Cardiac fibroblast (primary cell): ENCODE measurements at regions not wholly inside any gene's neighbourhood (a gene's known extent, or its start where the extent isn't known, plus 50 kb on each side); places are given as distances from the start of the nearest gene placed in this dataset.
A peak's percentile ranks its signal among the peaks of the same experiment; 100 is the strongest.

Source experiments
- DNase-seq, 2 donors: peaks; one replicate each; pipeline versions ENCODE4 v3.0.0 to v3.0.0-alpha.2; 2010; ENCODE audit warnings: low read depth in 2 of 2
- H3K4me3 ChIP-seq, 2 donors: replicated peaks in 1 of 2; 1 replicate in 1 of 2; 2 replicates in 1 of 2; pipeline ENCODE4 v1.5.1; 2011; ENCODE audit warnings: low read depth in 2 of 2, low read length in 2 of 2, mild to moderate bottlenecking in 2 of 2, moderate library complexity in 1 of 2
- TF ChIP-seq, protein P1 (sequence below): IDR thresholded peaks from one replicate; pipeline ENCODE4 v1.5.1; 2011; ENCODE audit warnings: low read depth, mild to moderate bottlenecking, low read length, inconsistent platforms

DNA sequence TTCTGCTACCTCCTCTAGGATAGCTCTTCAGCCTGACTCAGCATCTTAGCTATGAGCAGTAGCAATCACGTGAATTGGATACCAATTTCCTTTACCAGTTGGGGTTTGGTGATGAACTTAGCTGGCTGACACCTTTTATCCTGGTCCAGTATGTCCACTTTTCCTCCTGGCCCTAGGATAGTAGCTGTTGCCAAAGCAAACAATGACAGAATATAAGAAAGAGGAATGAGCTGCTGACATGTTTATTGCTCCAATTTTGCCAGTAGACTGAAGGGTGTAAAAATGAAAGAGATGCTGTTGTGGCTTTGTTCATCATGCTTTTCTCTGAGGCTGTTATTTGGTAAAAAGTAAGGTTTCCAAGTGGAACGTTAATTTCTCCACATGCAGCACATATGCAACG lies 168.3 kb upstream of the JAG1 start:
- H3K4me3 ChIP-seq: no peak overlapping the region
- TF ChIP-seq, protein P1, sequence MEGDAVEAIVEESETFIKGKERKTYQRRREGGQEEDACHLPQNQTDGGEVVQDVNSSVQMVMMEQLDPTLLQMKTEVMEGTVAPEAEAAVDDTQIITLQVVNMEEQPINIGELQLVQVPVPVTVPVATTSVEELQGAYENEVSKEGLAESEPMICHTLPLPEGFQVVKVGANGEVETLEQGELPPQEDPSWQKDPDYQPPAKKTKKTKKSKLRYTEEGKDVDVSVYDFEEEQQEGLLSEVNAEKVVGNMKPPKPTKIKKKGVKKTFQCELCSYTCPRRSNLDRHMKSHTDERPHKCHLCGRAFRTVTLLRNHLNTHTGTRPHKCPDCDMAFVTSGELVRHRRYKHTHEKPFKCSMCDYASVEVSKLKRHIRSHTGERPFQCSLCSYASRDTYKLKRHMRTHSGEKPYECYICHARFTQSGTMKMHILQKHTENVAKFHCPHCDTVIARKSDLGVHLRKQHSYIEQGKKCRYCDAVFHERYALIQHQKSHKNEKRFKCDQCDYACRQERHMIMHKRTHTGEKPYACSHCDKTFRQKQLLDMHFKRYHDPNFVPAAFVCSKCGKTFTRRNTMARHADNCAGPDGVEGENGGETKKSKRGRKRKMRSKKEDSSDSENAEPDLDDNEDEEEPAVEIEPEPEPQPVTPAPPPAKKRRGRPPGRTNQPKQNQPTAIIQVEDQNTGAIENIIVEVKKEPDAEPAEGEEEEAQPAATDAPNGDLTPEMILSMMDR: no peak
- no peak for DNase-seq

DNA sequence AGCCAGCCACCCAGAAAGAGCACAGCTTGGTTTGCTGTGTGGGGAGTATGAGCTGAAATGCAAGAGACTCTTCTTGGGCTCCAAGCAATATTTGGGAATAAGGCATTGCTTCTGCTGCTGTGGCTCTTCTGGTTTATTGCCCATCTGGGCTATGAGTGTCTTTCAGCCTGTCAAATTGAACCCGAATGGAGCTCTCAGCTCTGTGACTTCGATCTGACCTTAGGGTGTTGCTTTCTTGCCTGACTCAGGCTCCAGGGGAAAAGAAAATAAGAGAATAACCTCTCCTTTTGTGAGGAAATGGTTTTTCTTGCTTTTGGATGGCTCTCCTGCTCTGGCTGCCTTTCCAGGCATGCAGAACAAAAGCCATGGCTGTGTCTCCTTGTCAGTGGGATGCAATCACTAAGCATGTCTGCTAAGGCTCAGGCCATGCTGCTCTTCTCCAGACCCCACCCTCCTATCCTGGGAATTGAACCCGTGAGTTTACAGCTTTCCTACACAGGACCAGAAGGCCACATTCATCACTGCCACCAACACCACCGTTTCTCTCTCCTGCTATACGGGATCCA lies 169.4 kb upstream of the JAG1 start:
- DNase-seq: no peak
- no peak overlapping the region for H3K4me3 ChIP-seq
- TF ChIP-seq, protein P1: no peak

DNA sequence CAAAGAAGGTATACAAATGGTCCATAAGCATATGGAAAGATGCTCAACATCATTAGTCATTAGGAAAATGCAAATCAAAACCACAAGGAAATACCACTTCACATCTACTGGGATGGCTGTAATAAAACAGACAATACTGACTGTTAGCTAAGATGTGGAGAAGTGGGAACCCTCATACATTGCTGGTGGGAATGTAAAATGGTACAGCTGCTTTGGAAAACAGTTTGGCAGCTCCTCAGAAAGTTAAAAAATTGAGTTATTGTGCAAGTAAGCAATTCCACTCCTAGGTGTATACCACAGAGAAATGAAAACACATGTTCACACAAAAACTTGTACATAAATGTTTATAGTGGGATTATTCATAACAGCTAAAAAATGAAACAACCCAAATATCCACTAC lies 173.0 kb upstream of the JAG1 start:
- H3K4me3 ChIP-seq: no peak overlapping the region
- TF ChIP-seq, protein P1: no peak
- DNase-seq: no peak

DNA sequence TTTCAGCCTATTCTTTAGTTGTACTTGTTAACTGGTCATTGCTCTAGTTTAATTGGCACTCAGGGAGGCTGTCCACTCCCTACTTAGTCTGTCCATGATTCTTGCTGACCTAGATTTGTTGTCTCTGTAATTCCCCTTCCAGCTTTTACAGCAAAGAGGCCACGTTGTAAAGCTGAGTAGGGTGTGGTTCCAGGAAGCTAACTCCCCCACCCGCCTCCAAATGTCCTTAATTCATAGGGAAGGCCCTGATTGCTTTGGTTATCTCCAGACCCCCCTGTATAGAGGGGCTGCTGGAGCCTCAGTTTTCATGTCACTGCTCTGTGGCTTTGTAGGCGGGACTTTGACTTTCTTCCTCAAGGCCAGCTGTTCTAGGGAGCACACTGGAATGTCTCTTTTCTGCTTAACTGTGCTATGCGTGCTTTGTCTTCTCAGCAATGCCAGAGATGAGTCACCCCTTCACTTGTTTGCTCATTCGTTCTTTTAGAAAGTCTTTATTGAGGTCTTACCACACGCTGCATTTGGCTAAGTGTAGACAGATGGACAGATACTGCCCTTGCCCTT lies 175.1 kb upstream of the JAG1 start:
- DNase-seq: peak; percentile 88 to 96
- TF ChIP-seq, protein P1: no peak
- no peak overlapping the region for H3K4me3 ChIP-seq

DNA sequence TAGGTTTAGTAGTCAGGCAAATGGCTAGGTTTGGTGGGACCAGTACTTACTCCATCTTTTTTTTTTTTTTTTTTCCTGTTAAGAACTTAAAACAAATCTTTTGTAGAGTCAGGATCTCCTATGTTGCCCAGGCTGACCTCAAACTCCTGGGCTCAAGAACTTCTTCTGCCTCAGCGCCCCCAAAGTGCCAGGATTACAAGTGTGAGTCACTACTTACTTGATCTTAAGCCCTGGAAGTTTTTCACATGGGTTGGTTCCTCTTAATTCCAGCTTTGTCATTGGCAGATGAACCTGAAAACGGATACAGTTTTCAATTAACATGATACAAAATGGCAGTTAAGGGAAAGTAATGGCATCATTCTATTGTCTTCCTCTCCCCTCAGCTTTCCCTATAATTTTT lies 179.4 kb upstream of the JAG1 start:
- TF ChIP-seq, protein P1: no peak
- H3K4me3 ChIP-seq: no peak overlapping the region
- no peak for DNase-seq

DNA sequence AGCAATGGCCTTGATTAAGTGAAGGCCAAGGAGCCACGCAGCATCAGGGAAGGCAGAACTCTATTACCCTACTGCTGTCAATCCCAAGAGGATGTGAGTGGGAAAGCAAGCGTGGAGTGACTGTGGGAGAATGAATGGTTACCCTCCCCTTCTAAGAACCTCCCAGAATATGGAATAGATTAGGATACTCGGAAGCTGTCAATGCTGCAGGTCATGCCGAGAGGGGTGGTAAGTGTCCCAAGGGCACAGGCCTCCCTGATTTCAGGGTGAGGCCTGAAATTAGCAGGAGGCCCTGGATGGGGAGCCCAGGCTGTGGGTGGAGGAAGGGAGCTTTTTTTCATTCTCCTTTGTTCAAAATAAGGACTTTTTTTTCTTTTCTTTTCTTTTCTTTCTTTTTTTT lies 179.9 kb upstream of the JAG1 start:
- TF ChIP-seq, protein P1: no peak
- H3K4me3 ChIP-seq: no peak overlapping the region
- DNase-seq: no peak

DNA sequence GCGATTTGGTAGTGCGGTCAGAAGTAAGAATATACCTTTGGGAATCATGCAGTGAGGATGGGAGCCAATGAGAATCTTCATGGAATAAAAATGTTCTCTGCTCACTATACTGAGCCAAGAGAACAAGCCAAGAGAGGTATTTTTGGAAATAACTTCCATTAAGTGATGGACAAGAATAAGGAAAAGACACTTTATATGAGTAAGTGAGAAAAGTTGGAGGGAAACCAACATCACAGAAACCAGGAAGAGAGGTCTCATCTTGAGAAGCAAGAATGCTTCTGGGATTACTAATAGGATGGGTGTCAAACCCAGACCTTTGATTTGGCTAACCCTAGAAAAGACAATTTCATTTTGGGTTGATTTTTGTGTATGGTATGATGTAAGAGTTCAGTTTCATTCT lies 181.2 kb upstream of the JAG1 start:
- peak; percentile 52 to 54 for DNase-seq
- TF ChIP-seq, protein P1: no peak

More for the DNA sequence above, 181.2 kb upstream of the JAG1 start:
- no peak overlapping the region for H3K4me3 ChIP-seq
